Mesendoderm (in vitro differentiated cells): ENCODE measurements at regions not wholly inside any gene's neighbourhood (a gene's known extent, or its start where the extent isn't known, plus 50 kb on each side); places are given as distances from the start of the nearest gene placed in this dataset.

Experiments used
- DNase-seq: peaks from one replicate; pipeline ENCODE4 v3.0.0; 2013
- H2AK5ac ChIP-seq: 2 replicates; pipeline ENCODE4 v1.6.1; 2013; ENCODE audit warnings: low read length, inconsistent platforms
- H2BK120ac ChIP-seq: 2 replicates; pipeline ENCODE4 v1.6.1; 2013; ENCODE audit warnings: low read depth, mild to moderate bottlenecking, low read length, moderate library complexity, mixed read lengths
- H2BK15ac ChIP-seq: replicated peaks from 2 replicates; pipeline ENCODE4 v1.6.1; 2013; ENCODE audit warnings: low read depth, mild to moderate bottlenecking, moderate library complexity
- H2BK5ac ChIP-seq: 2 replicates; pipeline ENCODE4 v1.6.1; 2013; ENCODE audit warnings: low read length, inconsistent platforms
- H3K18ac ChIP-seq: 2 replicates; pipeline ENCODE4 v1.6.1; 2013; ENCODE audit warnings: mild to moderate bottlenecking, low read length, mixed read lengths
- H3K23ac ChIP-seq: one replicate; pipeline ENCODE4 v1.6.1; 2013; ENCODE audit warnings: low read length
- H3K27ac ChIP-seq: 2 replicates; pipeline ENCODE4 v1.5.1; 2013; ENCODE audit warnings: low read depth, mild to moderate bottlenecking, inconsistent platforms, low read length, moderate library complexity
- H3K27me3 ChIP-seq: 2 replicates; pipeline ENCODE4 v1.6.1; 2013; ENCODE audit warnings: low read length, control low read depth, mild to moderate bottlenecking, inconsistent platforms; ENCODE audit not compliant: insufficient read depth, poor library complexity
- H3K36me3 ChIP-seq: 2 replicates; pipeline ENCODE4 v1.6.1; 2013; ENCODE audit warnings: low read length, inconsistent platforms; ENCODE audit not compliant: control insufficient read depth, insufficient read depth
- H3K4ac ChIP-seq: one replicate; pipeline ENCODE4 v1.6.1; 2013; ENCODE audit warnings: low read depth, mild to moderate bottlenecking, low read length, moderate library complexity
- H3K4me1 ChIP-seq: 2 replicates; pipeline ENCODE4 v1.6.1; 2013; ENCODE audit warnings: low read depth, low read length, inconsistent platforms; ENCODE audit not compliant: control insufficient read depth
- H3K4me2 ChIP-seq: 2 replicates; pipeline ENCODE4 v1.6.1; 2013; ENCODE audit warnings: low read length
- H3K4me3 ChIP-seq: 2 replicates; pipeline ENCODE4 v1.5.1; 2013; ENCODE audit warnings: mild to moderate bottlenecking, low read length
- H3K56ac ChIP-seq: one replicate; pipeline ENCODE4 v1.6.1; 2013; ENCODE audit warnings: low read length
- H3K79me1 ChIP-seq: 2 replicates; pipeline ENCODE4 v1.6.1; 2013; ENCODE audit warnings: low read length, inconsistent platforms
- H3K79me2 ChIP-seq: 2 replicates; pipeline ENCODE4 v1.6.1; 2013; ENCODE audit warnings: mild to moderate bottlenecking, low read length; ENCODE audit not compliant: control insufficient read depth, insufficient read depth
- H3K9ac ChIP-seq: 2 replicates; pipeline ENCODE4 v1.6.1; 2013; ENCODE audit warnings: low read length, inconsistent platforms
- H4K5ac ChIP-seq: one replicate; pipeline ENCODE4 v1.6.1; 2013; ENCODE audit warnings: low read length
- H4K8ac ChIP-seq: one replicate; pipeline ENCODE4 v1.6.1; 2013; ENCODE audit warnings: low read depth, mild to moderate bottlenecking, control low read depth, low read length, moderate library complexity
- WGBS: extraction: QIAGEN DNeasy Blood & Tissue Kit; methylation state at CpG from one replicate; pipeline ENCODE4 v1.1.7; 2013; ENCODE audit warnings: low lambda C conversion rate, missing lambda C conversion rate; ENCODE audit not compliant: insufficient coverage; ENCODE audit errors: extremely low coverage; 5-methylcytosine and 5-hydroxymethylcytosine counted together

GRCh38 chr6:156513504-156513903 lies 263.7 kb upstream of the ARID1B start:
- Histone ChIP-seq H2BK120ac (no peak overlapping the region), H3K23ac (no peak overlapping the region), H3K79me2 (no peaks in the 10 kb centered on the region), H3K56ac (no peak overlapping the region), H4K5ac (no peak overlapping the region), H2BK5ac (no peak overlapping the region), H3K9ac (no peak overlapping the region), H3K27me3 (no peaks in the 10 kb centered on the region), H3K4me3 (no peak overlapping the region), H3K27ac (no peak overlapping the region), H3K79me1 (no peaks in the 10 kb centered on the region), H3K36me3 (no peaks in the 10 kb centered on the region), H2AK5ac (no peak overlapping the region), H3K4me1 (no peaks in the 10 kb centered on the region), H3K18ac (no peak overlapping the region), H3K4me2 (no peak overlapping the region), H2BK15ac (no peak overlapping the region), H4K8ac (no peak overlapping the region), H3K4ac (no peak overlapping the region)
- DNase-seq, result no peak
- no CpG with 5 or more reads among the region's 2 CpGs for WGBS

- no peak overlapping the region for H4K5ac ChIP-seq
- no peak overlapping the region for H3K4me2 ChIP-seq
- no peak overlapping the region for H2BK5ac ChIP-seq
- no peak overlapping the region for H2BK120ac ChIP-seq
- H3K27me3 ChIP-seq, result no peaks in the 10 kb centered on the region
- H3K23ac ChIP-seq, result no peak overlapping the region
- H3K4me3 ChIP-seq, result no peak overlapping the region
- no peak overlapping the region for H4K8ac ChIP-seq
- no peak overlapping the region for H3K56ac ChIP-seq
- no peak for DNase-seq
- H3K4me1 ChIP-seq, result no peaks in the 10 kb centered on the region
- no peak overlapping the region for H2BK15ac ChIP-seq
- H3K79me1 ChIP-seq, result no peaks in the 10 kb centered on the region
- H3K27ac ChIP-seq, result no peak overlapping the region
- H2AK5ac ChIP-seq, result no peak overlapping the region
- no peak overlapping the region for H3K9ac ChIP-seq
- no peak overlapping the region for H3K18ac ChIP-seq
- H3K4ac ChIP-seq, result no peak overlapping the region
- no peaks in the 10 kb centered on the region for H3K36me3 ChIP-seq
- no peaks in the 10 kb centered on the region for H3K79me2 ChIP-seq
Measured at GRCh38 chr6:156511570-156511969, 265.6 kb upstream of the ARID1B start.

- Histone ChIP-seq H2BK15ac (no peak overlapping the region), H3K27me3 (no peaks in the 10 kb centered on the region), H2BK120ac (no peak overlapping the region), H4K5ac (no peak overlapping the region), H2AK5ac (no peak overlapping the region), H3K27ac (no peak overlapping the region), H3K79me1 (no peaks in the 10 kb centered on the region), H3K4ac (no peak overlapping the region), H3K56ac (no peak overlapping the region), H3K23ac (no peak overlapping the region), H3K9ac (no peak overlapping the region), H3K4me3 (no peak overlapping the region), H2BK5ac (no peak overlapping the region), H3K4me2 (no peak overlapping the region), H3K36me3 (no peaks in the 10 kb centered on the region), H3K4me1 (no peaks in the 10 kb centered on the region), H4K8ac (no peak overlapping the region), H3K18ac (no peak overlapping the region), H3K79me2 (no peaks in the 10 kb centered on the region)
- no peak for DNase-seq
- WGBS, result no CpG with 5 or more reads among the region's 5 CpGs
Measured at GRCh38 chr6:156511051-156511450, 266.1 kb upstream of the ARID1B start.

- H3K36me3 ChIP-seq, result no peaks in the 10 kb centered on the region
- no peaks in the 10 kb centered on the region for H3K4me1 ChIP-seq
- no peak overlapping the region for H3K56ac ChIP-seq
- no peak overlapping the region for H4K8ac ChIP-seq
- H2AK5ac ChIP-seq, result no peak overlapping the region
- H3K27me3 ChIP-seq, result no peaks in the 10 kb centered on the region
- no peak overlapping the region for H2BK15ac ChIP-seq
- H3K4ac ChIP-seq, result no peak overlapping the region
- no peak overlapping the region for H2BK120ac ChIP-seq
- no peak overlapping the region for H3K18ac ChIP-seq
- H3K79me1 ChIP-seq, result no peaks in the 10 kb centered on the region
- DNase-seq, result no peak
- no peak overlapping the region for H3K23ac ChIP-seq
- H2BK5ac ChIP-seq, result no peak overlapping the region
- H4K5ac ChIP-seq, result no peak overlapping the region
- WGBS, result 100% methylated on average over 2 of the region's 2 CpGs
- no peaks in the 10 kb centered on the region for H3K79me2 ChIP-seq
- no peak overlapping the region for H3K4me3 ChIP-seq
- no peak overlapping the region for H3K4me2 ChIP-seq
- no peak overlapping the region for H3K27ac ChIP-seq
- no peak overlapping the region for H3K9ac ChIP-seq
Measured at GRCh38 chr6:156510242-156510641, 266.9 kb upstream of the ARID1B start.

GRCh38 chr6:156509496-156509895 lies 267.7 kb upstream of the ARID1B start:
- Histone ChIP-seq H2BK15ac (no peak overlapping the region), H3K79me2 (no peaks in the 10 kb centered on the region), H3K18ac (no peak overlapping the region), H4K5ac (no peak overlapping the region), H3K9ac (no peak overlapping the region), H3K27me3 (no peaks in the 10 kb centered on the region), H3K79me1 (no peaks in the 10 kb centered on the region), H2BK5ac (no peak overlapping the region), H3K4me3 (no peak overlapping the region), H4K8ac (no peak overlapping the region), H2BK120ac (no peak overlapping the region), H3K4me2 (no peak overlapping the region), H3K27ac (no peak overlapping the region), H3K36me3 (no peaks in the 10 kb centered on the region), H3K4me1 (no peaks in the 10 kb centered on the region), H3K4ac (no peak overlapping the region), H3K56ac (no peak overlapping the region), H2AK5ac (no peak overlapping the region), H3K23ac (no peak overlapping the region)
- WGBS, result no CpG with 5 or more reads among the region's 9 CpGs
- DNase-seq, result no peak

- H3K79me1 ChIP-seq, result no peaks in the 10 kb centered on the region
- H3K4me1 ChIP-seq, result no peaks in the 10 kb centered on the region
- H2AK5ac ChIP-seq, result no peak overlapping the region
- no peaks in the 10 kb centered on the region for H3K27me3 ChIP-seq
- no peak overlapping the region for H3K4ac ChIP-seq
- H3K4me3 ChIP-seq, result no peak overlapping the region
- WGBS, result no CpG with 5 or more reads among the region's 6 CpGs
- H4K8ac ChIP-seq, result no peak overlapping the region
- H3K9ac ChIP-seq, result no peak overlapping the region
- H3K18ac ChIP-seq, result no peak overlapping the region
- H3K27ac ChIP-seq, result no peak overlapping the region
- H3K36me3 ChIP-seq, result no peaks in the 10 kb centered on the region
- no peak overlapping the region for H3K4me2 ChIP-seq
- no peak overlapping the region for H2BK120ac ChIP-seq
- H3K56ac ChIP-seq, result no peak overlapping the region
- peak; percentile 43 for DNase-seq
- no peaks in the 10 kb centered on the region for H3K79me2 ChIP-seq
- H4K5ac ChIP-seq, result no peak overlapping the region
- H3K23ac ChIP-seq, result no peak overlapping the region
- H2BK5ac ChIP-seq, result no peak overlapping the region
- H2BK15ac ChIP-seq, result no peak overlapping the region
Measured at GRCh38 chr6:156508923-156509322, 268.3 kb upstream of the ARID1B start.
